NCI-H2029 treated with DMSO at 0.1 percent for 48 hours (cell line): ENCODE measurements at regions not wholly inside any gene's neighbourhood (a gene's known extent, or its start where the extent isn't known, plus 50 kb on each side); places are given as distances from the start of the nearest gene placed in this dataset.
"Not testable (repeated sequence)": the region's sequence is repeated elsewhere in the genome, so short reads cannot be mapped to it uniquely, and the experiment has no call there.

ENCODE experiments used
- DNase-seq: peaks from one replicate; lab custom pipeline; 2025; lab: John Stamatoyannopoulos, UW

GRCh38 chr5:4019009-4019769 lies 423.6 kb downstream of the IRX1 start:
- DNase-seq = no peak

- no peak for DNase-seq
Measured at GRCh38 chr5:4019841-4020240, 424.2 kb downstream of the IRX1 start.

- no peak for DNase-seq
Measured at GRCh38 chr5:4020400-4020799, 424.8 kb downstream of the IRX1 start.

- DNase-seq = no peak
Measured at GRCh38 chr5:4022056-4022670, 426.5 kb downstream of the IRX1 start.

- no peak for DNase-seq
Measured at GRCh38 chr5:4023091-4023752, 427.6 kb downstream of the IRX1 start.

GRCh38 chr5:4023753-4024335 lies 428.2 kb downstream of the IRX1 start:
- DNase-seq = no peak

- no peak for DNase-seq
Measured at GRCh38 chr5:4027088-4027734, 431.6 kb downstream of the IRX1 start.

- DNase-seq = no peak
Measured at GRCh38 chr5:4028384-4028783, 432.8 kb downstream of the IRX1 start.

GRCh38 chr5:4033546-4033945 lies 437.9 kb downstream of the IRX1 start:
- not testable (repeated sequence) for DNase-seq

GRCh38 chr5:4036861-4037260 lies 441.2 kb downstream of the IRX1 start:
- DNase-seq = no peak

GRCh38 chr5:4038994-4039393 lies 443.4 kb downstream of the IRX1 start:
- no peak for DNase-seq

- no peak for DNase-seq
Measured at GRCh38 chr5:4042311-4042710, 446.7 kb downstream of the IRX1 start.

- no peak for DNase-seq
Measured at GRCh38 chr5:4043135-4043534, 447.5 kb downstream of the IRX1 start.

- no peak for DNase-seq
Measured at GRCh38 chr5:4044881-4045280, 449.2 kb downstream of the IRX1 start.

GRCh38 chr5:4048398-4048797 lies 452.8 kb downstream of the IRX1 start:
- DNase-seq = no peak

GRCh38 chr5:4050203-4050602 lies 454.6 kb downstream of the IRX1 start:
- no peak for DNase-seq

GRCh38 chr5:4053136-4053535 lies 457.5 kb downstream of the IRX1 start:
- DNase-seq = no peak

GRCh38 chr5:4054092-4054491 lies 458.5 kb downstream of the IRX1 start:
- DNase-seq = no peak

- no peak for DNase-seq
Measured at GRCh38 chr5:4058899-4059298, 463.3 kb downstream of the IRX1 start.

GRCh38 chr5:4065472-4066320 lies 470.1 kb downstream of the IRX1 start:
- no peak for DNase-seq

- DNase-seq = no peak
Measured at GRCh38 chr5:4068171-4068570, 472.5 kb downstream of the IRX1 start.
